Hepatocyte (in vitro differentiated cells): ENCODE measurements at regions not wholly inside any gene's neighbourhood (a gene's known extent, or its start where the extent isn't known, plus 50 kb on each side); places are given as distances from the start of the nearest gene placed in this dataset.

ENCODE experiments used
- DNase-seq: peaks from one replicate; pipeline ENCODE4 v3.0.0-alpha.2; 2016; ENCODE audit warnings: low spot score
- H2AFZ ChIP-seq: fragments of 200-600 bp; sonication (generic); 2 replicates; pipeline ENCODE4 v1.6.0; 2016; ENCODE audit warnings: antibody characterized with exemption, mild to moderate bottlenecking
- H3K27ac ChIP-seq: fragments of 200-600 bp; sonication (generic); 2 replicates; pipeline ENCODE4 v1.5.1; 2016; ENCODE audit warnings: mild to moderate bottlenecking
- H3K27me3 ChIP-seq: fragments of 200-600 bp; sonication (generic); 2 replicates; pipeline ENCODE4 v1.6.1; 2016
- H3K36me3 ChIP-seq: fragments of 200-600 bp; sonication (generic); replicated peaks from 2 replicates; pipeline ENCODE4 v1.5.1; 2016; ENCODE audit warnings: low read depth; ENCODE audit not compliant: insufficient read depth
- H3K4me1 ChIP-seq: fragments of 200-600 bp; sonication (generic); 2 replicates; pipeline ENCODE4 v1.5.1; 2016; ENCODE audit warnings: mild to moderate bottlenecking, moderate library complexity; ENCODE audit not compliant: insufficient read depth
- H3K4me2 ChIP-seq: fragments of 200-600 bp; sonication (generic); 2 replicates; pipeline ENCODE4 v1.6.0; 2016
- H3K4me3 ChIP-seq: fragments of 200-600 bp; sonication (generic); 2 replicates; pipeline ENCODE4 v1.5.1; 2016; ENCODE audit warnings: mild to moderate bottlenecking
- H3K79me2 ChIP-seq: fragments of 200-600 bp; sonication (generic); 2 replicates; pipeline ENCODE4 v1.6.0; 2017; ENCODE audit warnings: mild to moderate bottlenecking
- H3K9me2 ChIP-seq: fragments of 200-600 bp; sonication (generic); replicated peaks from 2 replicates; pipeline ENCODE4 v1.6.0; 2017; ENCODE audit warnings: mild to moderate bottlenecking; ENCODE audit not compliant: insufficient read depth
- H3K9me3 ChIP-seq: fragments of 200-600 bp; sonication (generic); 2 replicates; pipeline ENCODE4 v1.5.1; 2016; ENCODE audit warnings: low read depth, mild to moderate bottlenecking
- H4K20me1 ChIP-seq: fragments of 200-600 bp; sonication (generic); 2 replicates; pipeline ENCODE4 v1.6.0; 2016; ENCODE audit warnings: mild to moderate bottlenecking; ENCODE audit not compliant: insufficient read depth, poor library complexity, severe bottlenecking
- EZH2 ChIP-seq: fragments of 200-600 bp; sonication (generic); IDR thresholded peaks from 2 replicates; pipeline ENCODE4 v1.6.1; 2016; ENCODE audit warnings: antibody characterized with exemption, mild to moderate bottlenecking, borderline replicate concordance
- EZH2phosphoT487 ChIP-seq: fragments of 200-600 bp; sonication (generic); IDR thresholded peaks from one replicate; pipeline ENCODE4 v1.6.1; 2018; ENCODE audit warnings: antibody characterized with exemption, mild to moderate bottlenecking, low read depth, moderate library complexity; ENCODE audit not compliant: unreplicated experiment, severe bottlenecking
- WGBS: methylation state at CpG from one replicate; pipeline ENCODE4 v1.1.6; 2016; ENCODE audit warnings: low lambda C conversion rate; ENCODE audit errors: missing lambda C conversion rate; 5-methylcytosine and 5-hydroxymethylcytosine counted together
- TF ChIP-seq, protein P1 (sequence below): fragments of 200-600 bp; sonication (generic); IDR thresholded peaks from 2 replicates; pipeline ENCODE4 v1.5.1; 2016; ENCODE audit warnings: antibody characterized with exemption, mild to moderate bottlenecking; ENCODE audit not compliant: poor library complexity

DNA sequence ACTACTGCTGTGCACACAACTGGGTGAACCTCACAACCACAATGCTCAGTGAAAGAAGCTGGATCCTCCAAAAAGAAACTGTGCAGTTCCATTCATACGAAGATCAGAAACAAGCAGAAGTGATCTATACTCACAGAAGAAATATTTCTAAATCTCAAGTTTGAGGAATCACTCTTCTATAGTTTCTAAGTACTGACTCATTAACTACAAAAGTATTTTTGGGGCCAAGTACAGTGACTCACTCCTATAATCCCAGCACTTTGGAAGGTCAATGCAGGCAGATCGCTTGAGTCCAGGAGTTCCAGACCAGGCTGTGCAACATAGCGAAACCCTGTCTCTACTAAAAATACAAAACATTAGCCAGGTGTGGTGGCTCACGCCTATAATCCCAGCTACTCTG lies 51.3 kb upstream of the RELL1 start:
- no peaks in the 10 kb centered on the region for H3K4me1 ChIP-seq
- no peaks in the 10 kb centered on the region for H3K79me2 ChIP-seq
- H2AFZ ChIP-seq = no peak overlapping the region
- no peak overlapping the region for H3K27ac ChIP-seq
- no peak overlapping the region for H3K4me2 ChIP-seq
- no peaks in the 10 kb centered on the region for H3K36me3 ChIP-seq
- TF ChIP-seq EZH2 = no peak
- TF ChIP-seq, protein P1, sequence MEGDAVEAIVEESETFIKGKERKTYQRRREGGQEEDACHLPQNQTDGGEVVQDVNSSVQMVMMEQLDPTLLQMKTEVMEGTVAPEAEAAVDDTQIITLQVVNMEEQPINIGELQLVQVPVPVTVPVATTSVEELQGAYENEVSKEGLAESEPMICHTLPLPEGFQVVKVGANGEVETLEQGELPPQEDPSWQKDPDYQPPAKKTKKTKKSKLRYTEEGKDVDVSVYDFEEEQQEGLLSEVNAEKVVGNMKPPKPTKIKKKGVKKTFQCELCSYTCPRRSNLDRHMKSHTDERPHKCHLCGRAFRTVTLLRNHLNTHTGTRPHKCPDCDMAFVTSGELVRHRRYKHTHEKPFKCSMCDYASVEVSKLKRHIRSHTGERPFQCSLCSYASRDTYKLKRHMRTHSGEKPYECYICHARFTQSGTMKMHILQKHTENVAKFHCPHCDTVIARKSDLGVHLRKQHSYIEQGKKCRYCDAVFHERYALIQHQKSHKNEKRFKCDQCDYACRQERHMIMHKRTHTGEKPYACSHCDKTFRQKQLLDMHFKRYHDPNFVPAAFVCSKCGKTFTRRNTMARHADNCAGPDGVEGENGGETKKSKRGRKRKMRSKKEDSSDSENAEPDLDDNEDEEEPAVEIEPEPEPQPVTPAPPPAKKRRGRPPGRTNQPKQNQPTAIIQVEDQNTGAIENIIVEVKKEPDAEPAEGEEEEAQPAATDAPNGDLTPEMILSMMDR = no peak
- TF ChIP-seq EZH2phosphoT487 = no peak
- DNase-seq = no peak
- H3K9me3 ChIP-seq = no peaks in the 10 kb centered on the region
- no peak overlapping the region for H3K4me3 ChIP-seq
- no peaks in the 10 kb centered on the region for H3K27me3 ChIP-seq
- no peaks in the 10 kb centered on the region for H4K20me1 ChIP-seq
- 92% methylated on average over 4 of the region's 4 CpGs for WGBS
- no peaks in the 10 kb centered on the region for H3K9me2 ChIP-seq
